Subcutaneous abdominal adipose tissue (tissue), 5 donors: ENCODE measurements at regions not wholly inside any gene's neighbourhood (a gene's known extent, or its start where the extent isn't known, plus 50 kb on each side); places are given as distances from the start of the nearest gene placed in this dataset.

ENCODE experiments used
- H3K27ac ChIP-seq: one replicate; pipeline ENCODE4 v1.7.0; 2013; ENCODE audit warnings: low read depth, mild to moderate bottlenecking, inconsistent platforms, low read length, moderate library complexity
- H3K27me3 ChIP-seq, 5 donors: one replicate each; pipeline ENCODE4 v1.7.0; 2013; ENCODE audit warnings: low read length in 5 of 5, inconsistent platforms in 1 of 5; ENCODE audit not compliant: control insufficient read depth in 5 of 5, insufficient read depth in 4 of 5
- H3K36me3 ChIP-seq, 5 donors: one replicate each; pipeline ENCODE4 v1.7.0; 2013; ENCODE audit warnings: low read length in 5 of 5; ENCODE audit not compliant: control insufficient read depth in 5 of 5, insufficient read depth in 5 of 5
- H3K4me1 ChIP-seq, 5 donors: one replicate each; pipeline ENCODE4 v1.7.0; 2013; ENCODE audit warnings: low read length in 5 of 5, mild to moderate bottlenecking in 3 of 5, moderate library complexity in 1 of 5; ENCODE audit not compliant: control insufficient read depth in 5 of 5, insufficient read depth in 5 of 5
- H3K4me3 ChIP-seq, 5 donors: one replicate each; pipeline ENCODE4 v1.7.0; 2013; ENCODE audit warnings: low read length in 5 of 5, low read depth in 1 of 5
- H3K9ac ChIP-seq, 5 donors: one replicate each; pipeline ENCODE4 v1.7.0; 2013; ENCODE audit warnings: low read length in 5 of 5, mild to moderate bottlenecking in 4 of 5, moderate library complexity in 3 of 5
- H3K9me3 ChIP-seq, 5 donors: one replicate each; pipeline ENCODE4 v1.7.0; 2013; ENCODE audit warnings: low read length in 5 of 5; ENCODE audit not compliant: control insufficient read depth in 5 of 5
- donor health status: healthy.
- donor health status: healthy.
- donor health status: healthy.
- donor health status: healthy.
- donor health status: healthy.

DNA sequence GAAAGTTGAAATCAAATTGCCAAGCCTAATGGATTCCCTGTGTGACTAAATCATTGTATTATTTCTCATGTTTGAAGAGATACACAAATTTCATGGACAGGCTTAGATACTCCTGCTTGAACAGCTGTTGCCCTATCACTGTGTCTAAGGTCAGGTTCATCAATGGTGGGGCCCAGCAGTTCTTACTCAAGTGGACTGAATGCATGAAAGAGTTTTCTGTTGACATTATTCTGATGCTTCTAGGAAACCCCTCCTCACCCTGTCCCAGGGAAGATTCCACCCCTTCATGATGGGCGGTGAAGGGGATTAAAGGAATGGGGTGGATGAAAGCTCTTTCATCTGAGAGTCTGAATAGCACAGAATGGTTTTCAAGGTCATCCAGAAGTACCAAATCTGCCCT is 148.8 kb downstream of the INO80D start:
- Histone ChIP-seq H3K9me3 (no peaks in the 10 kb centered on the region), H3K4me1 (no peaks in the 10 kb centered on the region)

DNA sequence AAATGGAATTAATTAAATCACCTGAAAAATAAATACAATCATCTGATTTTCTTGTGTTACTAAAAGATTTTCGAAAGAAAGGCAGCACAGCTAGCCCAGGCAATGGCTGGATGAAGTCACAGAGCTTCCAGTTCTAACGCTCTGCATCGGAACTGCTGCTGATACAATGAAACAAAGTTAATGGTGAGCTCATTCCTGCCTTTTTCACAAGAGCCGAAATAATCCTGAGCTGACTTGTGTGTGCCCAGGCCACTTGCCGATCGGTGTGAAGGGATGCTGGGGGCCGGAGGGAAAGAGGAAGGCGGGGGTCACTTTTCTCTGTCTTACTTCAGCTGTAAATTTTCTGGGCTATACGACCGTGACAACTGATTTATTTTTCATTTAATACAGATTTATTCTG is 149.5 kb downstream of the INO80D start:
- H3K4me1 ChIP-seq, result no peaks in the 10 kb centered on the region
- H3K36me3 ChIP-seq, result no peaks in the 10 kb centered on the region
- H3K9me3 ChIP-seq, result no peaks in the 10 kb centered on the region
- no peak overlapping the region for H3K27ac ChIP-seq
- H3K4me3 ChIP-seq, result no peak overlapping the region
- no peaks in the 10 kb centered on the region for H3K27me3 ChIP-seq
- H3K9ac ChIP-seq, result no peak overlapping the region

More for the DNA sequence above, 148.8 kb downstream of the INO80D start:
- H3K9ac ChIP-seq, result no peak overlapping the region
- no peaks in the 10 kb centered on the region for H3K27me3 ChIP-seq
- H3K4me3 ChIP-seq, result no peak overlapping the region
- H3K27ac ChIP-seq, result no peak overlapping the region
- no peaks in the 10 kb centered on the region for H3K36me3 ChIP-seq

DNA sequence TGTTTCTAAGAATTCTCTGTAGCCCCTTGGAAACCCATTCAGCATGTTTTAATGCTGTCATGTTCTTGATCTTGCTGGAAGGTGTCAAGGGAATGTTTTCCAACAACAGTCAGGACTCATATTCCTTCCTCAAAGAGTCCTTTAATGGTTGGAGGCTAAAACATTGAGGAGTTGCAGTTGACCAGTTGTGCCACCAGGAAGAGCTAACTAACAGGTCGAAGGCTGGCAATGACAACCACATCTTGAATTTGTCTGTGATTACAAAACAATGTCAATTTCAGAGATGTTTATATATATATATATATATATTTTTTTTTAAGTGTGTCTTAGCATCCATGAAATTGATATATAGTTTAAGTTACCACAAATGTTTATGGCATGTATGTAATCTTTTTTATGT is 151.5 kb downstream of the INO80D start:
- H3K4me3 ChIP-seq, result no peak overlapping the region
- H3K27me3 ChIP-seq, result no peaks in the 10 kb centered on the region
- no peak overlapping the region for H3K27ac ChIP-seq
- no peaks in the 10 kb centered on the region for H3K9me3 ChIP-seq
- no peaks in the 10 kb centered on the region for H3K36me3 ChIP-seq
- peaks cover 0 to 17% (median 3%) of the 10 kb centered on the region in 5 donors for H3K4me1 ChIP-seq
- no peak overlapping the region for H3K9ac ChIP-seq

DNA sequence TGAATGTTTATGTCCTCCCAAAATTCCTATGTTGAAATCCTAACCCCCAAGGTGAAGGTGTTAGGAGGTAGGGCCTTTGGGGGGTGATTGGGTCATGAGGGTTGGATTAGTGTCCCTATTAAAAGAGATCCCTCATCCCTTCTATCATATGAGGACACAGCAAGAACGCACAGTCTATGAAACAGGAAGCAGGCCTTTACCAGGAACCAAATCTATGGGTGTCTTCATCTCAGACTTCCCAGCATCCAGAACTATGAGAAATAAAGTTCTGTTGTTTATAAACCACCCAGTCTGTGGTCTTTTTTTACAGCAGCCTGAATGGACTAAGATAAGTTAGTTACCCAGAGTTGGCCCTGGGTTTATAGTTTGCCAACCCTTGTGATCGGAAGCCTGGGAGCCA is 153.1 kb downstream of the INO80D start:
- H3K27ac ChIP-seq, result no peak overlapping the region
- H3K9ac ChIP-seq, result no peak overlapping the region
- no peak overlapping the region for H3K4me3 ChIP-seq
- H3K4me1 ChIP-seq, result peaks cover 0 to 17% (median 3%) of the 10 kb centered on the region in 5 donors
- peaks cover 0 to 4% (median 0%) of the 10 kb centered on the region in 5 donors for H3K27me3 ChIP-seq
- no peaks in the 10 kb centered on the region for H3K9me3 ChIP-seq
- no peaks in the 10 kb centered on the region for H3K36me3 ChIP-seq

DNA sequence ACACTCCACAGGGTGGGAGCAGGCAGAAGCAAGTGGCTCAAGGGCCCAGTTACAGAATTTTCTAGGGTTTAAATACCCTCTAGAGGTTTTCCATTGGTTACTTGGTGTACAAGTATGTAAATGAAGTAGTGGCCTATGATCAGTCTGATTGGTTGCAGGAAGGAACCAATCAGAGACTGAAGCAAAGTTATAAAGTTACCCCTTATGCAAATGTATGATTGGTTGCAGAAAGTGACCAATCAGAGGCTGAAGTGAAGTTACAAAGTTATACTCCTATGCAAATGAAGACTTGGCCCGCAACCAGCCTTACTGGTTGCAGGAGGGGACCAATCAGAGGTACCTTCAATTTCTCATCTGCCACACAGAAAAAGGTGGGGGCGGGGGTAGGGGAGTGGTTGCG is 154.6 kb downstream of the INO80D start:
- no peak overlapping the region for H3K27ac ChIP-seq
- no peaks in the 10 kb centered on the region for H3K9me3 ChIP-seq
- H3K4me3 ChIP-seq, result no peak overlapping the region
- peaks cover 0 to 17% (median 3%) of the 10 kb centered on the region in 5 donors for H3K4me1 ChIP-seq
- H3K9ac ChIP-seq, result no peak overlapping the region
- no peaks in the 10 kb centered on the region for H3K36me3 ChIP-seq
- peaks cover 0 to 9% (median 4%) of the 10 kb centered on the region in 5 donors for H3K27me3 ChIP-seq

DNA sequence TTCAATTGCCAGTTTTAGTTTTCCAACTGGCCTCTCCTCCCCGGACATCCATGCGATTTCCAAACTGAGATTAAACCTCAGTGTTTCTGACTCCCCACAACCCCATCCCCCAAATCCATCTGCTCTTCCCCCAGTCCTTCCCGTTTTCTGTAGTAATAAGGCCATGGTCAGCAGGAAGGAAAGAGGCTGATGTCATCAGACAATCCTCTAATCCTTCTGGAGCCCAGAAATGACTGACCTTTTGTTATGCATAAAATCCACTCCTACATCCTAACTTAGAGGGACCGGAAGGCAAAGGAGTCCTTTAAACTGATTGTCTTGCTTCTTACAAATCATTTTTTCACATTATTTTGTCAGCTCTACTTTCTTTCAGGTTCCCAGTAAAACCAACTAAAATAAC is 155.8 kb downstream of the INO80D start:
- H3K27me3 ChIP-seq, result peaks cover 0 to 21% (median 5%) of the 10 kb centered on the region in 5 donors
- H3K27ac ChIP-seq, result no peak overlapping the region
- H3K9ac ChIP-seq, result no peak overlapping the region
- H3K4me1 ChIP-seq, result peaks cover 0 to 26% (median 10%) of the 10 kb centered on the region in 5 donors
- no peaks in the 10 kb centered on the region for H3K9me3 ChIP-seq
- H3K36me3 ChIP-seq, result no peaks in the 10 kb centered on the region
- H3K4me3 ChIP-seq, result no peak overlapping the region

DNA sequence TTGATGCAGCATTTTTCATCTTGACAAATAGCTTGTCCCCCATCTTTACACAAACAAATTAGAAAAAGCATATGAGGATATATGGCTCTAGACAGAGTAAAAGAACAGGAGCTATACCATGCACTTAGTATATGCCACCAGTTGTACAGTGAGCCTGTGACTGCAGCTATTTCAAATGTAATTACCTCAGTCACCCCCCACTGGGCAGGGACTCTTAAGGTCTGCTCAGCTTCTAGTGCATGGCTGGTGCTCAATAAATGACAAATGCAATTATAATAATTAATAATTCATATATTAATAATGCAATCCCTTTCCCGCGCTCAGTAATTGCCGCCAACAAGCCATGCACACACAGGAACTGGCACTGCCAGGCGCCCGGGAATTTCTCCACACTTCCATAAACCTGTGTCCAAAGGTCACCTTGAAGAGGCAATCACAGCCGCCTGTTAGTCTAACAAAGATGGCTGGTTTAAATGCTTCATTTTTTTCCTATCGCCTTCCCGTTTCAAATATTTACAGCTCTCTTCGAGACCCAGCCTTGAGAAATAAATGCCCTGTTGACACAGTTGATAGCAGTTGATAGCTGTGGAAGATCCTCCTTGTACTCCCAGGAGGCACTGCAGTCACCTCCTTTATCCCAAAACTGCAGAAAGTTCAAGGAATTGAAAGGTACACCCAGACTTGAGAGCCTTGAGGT is 156.6 kb downstream of the INO80D start:
- H3K36me3 ChIP-seq, result no peaks in the 10 kb centered on the region
- H3K9me3 ChIP-seq, result no peaks in the 10 kb centered on the region
- H3K27me3 ChIP-seq, result peaks cover 0 to 25% (median 5%) of the 10 kb centered on the region in 5 donors
- no peak overlapping the region for H3K9ac ChIP-seq
- no peak overlapping the region for H3K4me3 ChIP-seq
- no peak overlapping the region for H3K27ac ChIP-seq
- peaks cover 0 to 26% (median 10%) of the 10 kb centered on the region in 5 donors for H3K4me1 ChIP-seq

DNA sequence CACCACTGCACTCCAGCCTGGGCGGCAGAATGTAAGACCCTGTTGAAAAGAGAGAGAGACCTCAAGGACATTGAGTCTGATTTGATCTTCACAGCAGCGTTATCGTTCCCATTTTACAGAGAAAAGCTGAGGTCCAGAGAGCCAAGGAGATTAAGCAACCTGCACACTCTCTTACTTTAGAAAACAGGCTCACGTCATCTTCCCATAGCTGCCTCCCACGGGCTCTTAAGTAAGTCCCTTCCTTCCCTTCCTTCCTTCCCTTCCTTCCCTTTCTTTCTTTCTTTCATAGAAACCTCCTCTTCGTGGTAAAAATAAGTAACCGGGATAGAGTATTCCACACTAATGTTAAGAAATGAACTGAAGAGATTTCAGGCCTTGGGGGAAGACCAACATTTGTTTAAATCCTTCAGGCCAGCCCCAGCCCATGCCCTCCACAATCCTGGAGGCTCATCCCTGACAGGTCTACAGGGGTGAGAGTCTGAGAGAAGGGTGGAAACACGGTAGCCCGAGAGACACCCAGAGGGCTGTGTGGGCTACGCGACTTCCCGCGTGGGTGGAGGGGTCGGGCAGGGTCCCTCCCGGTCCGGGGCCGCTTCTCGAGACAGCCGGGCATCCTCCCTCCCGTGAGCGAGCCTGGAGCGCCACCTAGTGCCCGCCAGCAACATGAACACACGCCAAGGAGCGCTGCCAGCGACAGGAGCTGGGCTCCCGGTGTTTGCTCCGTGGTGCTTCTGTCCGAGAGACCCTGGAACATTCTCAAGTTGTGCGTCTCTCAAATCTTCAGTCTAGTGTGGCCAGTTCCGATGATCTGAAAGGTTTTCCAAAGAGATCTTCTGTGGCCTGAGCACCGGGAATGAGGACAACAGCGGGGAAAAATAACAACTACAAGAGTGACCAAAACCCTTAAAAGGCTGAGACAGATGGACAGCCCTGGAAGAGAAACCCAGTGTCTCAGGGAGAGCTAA is 160.3 kb downstream of the INO80D start:
- Histone ChIP-seq H3K9me3 (no peaks in the 10 kb centered on the region), H3K4me3 (peak overlapping the region in 4 of 5 donors; percentile 8 to 38 (median 28)), H3K27ac (no peak overlapping the region), H3K36me3 (no peaks in the 10 kb centered on the region), H3K27me3 (peaks cover 3 to 42% (median 6%) of the 10 kb centered on the region in 5 donors), H3K9ac (peak overlapping the region in 1 of 5 donors; percentile 8), H3K4me1 (peaks cover 0 to 21% (median 10%) of the 10 kb centered on the region in 5 donors)

DNA sequence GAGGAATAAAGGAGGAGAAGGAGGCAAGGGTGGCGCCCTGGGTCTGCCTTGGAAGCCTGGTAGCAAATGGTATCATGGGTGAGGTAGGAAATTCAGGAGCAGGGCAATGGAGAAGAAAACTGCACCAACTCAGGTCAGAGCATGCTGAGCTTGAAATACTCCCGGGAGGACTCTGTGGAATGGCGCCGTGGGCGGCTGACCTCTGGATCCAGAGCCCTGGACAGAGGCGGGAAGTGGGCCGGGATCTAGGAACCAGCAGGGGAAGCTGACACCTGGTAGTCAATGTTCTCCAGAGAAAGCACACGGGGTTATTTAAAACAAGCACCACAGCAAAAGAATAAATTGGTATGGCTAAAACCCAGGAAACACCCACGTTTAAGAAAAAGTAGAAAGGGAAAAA is 161.3 kb downstream of the INO80D start:
- Histone ChIP-seq H3K9me3 (no peaks in the 10 kb centered on the region), H3K4me1 (peaks cover 0 to 12% (median 9%) of the 10 kb centered on the region in 5 donors), H3K9ac (no peak overlapping the region), H3K27ac (no peak overlapping the region), H3K36me3 (no peaks in the 10 kb centered on the region), H3K27me3 (peaks cover 3 to 42% (median 12%) of the 10 kb centered on the region in 5 donors), H3K4me3 (no peak overlapping the region)

DNA sequence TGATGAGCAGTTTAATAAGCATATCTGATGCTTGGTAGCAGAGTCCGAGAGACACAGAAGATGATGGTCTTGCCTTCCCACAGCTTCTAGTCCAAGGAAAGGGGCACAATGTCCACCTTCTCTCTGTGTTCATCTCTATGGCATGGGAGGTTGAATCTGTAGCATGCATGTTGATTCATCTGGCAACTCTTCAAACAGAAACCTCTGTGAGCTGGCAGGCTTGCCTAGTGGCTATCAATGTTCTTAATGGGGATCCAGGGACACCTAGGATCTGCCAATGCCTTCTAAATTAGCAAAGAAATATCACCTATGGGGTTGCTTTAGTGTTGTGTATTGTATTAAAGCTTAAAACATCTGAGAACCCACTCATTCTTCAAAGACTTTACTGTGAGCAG is 170.8 kb downstream of the INO80D start:
- Histone ChIP-seq H3K27me3 (peaks cover 0 to 7% (median under 1%) of the 10 kb centered on the region in 5 donors), H3K9ac (no peak overlapping the region), H3K9me3 (no peaks in the 10 kb centered on the region), H3K4me3 (no peak overlapping the region), H3K4me1 (peaks cover 0 to 14% (median 7%) of the 10 kb centered on the region in 5 donors), H3K27ac (no peak overlapping the region), H3K36me3 (no peaks in the 10 kb centered on the region)
